GM12878 (cell line): ENCODE measurements at regions not wholly inside any gene's neighbourhood (a gene's known extent, or its start where the extent isn't known, plus 50 kb on each side); places are given as distances from the start of the nearest gene placed in this dataset.

Experiments
- ATAC-seq: fragments of 200-7000 bp; cut with Tn5 transposase; 3 replicates; pipeline ENCODE4 v1.9.1; 2020; ENCODE audit warnings: mild to moderate bottlenecking, moderate library complexity
- BruUV-seq: library from RNA; stranded (reverse); fragments of 400-500 nt; replicated peaks from 2 replicates; lab custom pipeline; 2021; lab: Mats Ljungman, UMichigan
- CTCF ChIA-PET: fragments of 300-600 bp; sonication (Branson Sonifier 250); formaldehyde crosslinking; extraction: SDS; loops from one replicate; lab custom pipeline; 2021; ENCODE audit warnings: inconsistent platforms; lab: Yijun Ruan, JAX
- POLR2A ChIA-PET: fragments of 350-600 bp; formaldehyde crosslinking; extraction: SDS; loops from one replicate; lab custom pipeline; 2021; ENCODE audit warnings: inconsistent platforms; lab: Charles Lee
- RAD21 ChIA-PET: fragments of 300-600 bp; sonication (Branson Sonifier 250); formaldehyde crosslinking; loops from one replicate; lab custom pipeline; 2023; ENCODE audit warnings: antibody characterized with exemption; ENCODE audit not compliant: unreplicated experiment; lab: Charles Lee
- SMC1A ChIA-PET: fragments of 300-600 bp; sonication (Branson Sonifier 250); formaldehyde crosslinking; loops from one replicate; lab custom pipeline; 2023; ENCODE audit not compliant: unreplicated experiment, uncharacterized antibody; lab: Charles Lee
- DNase-seq: peaks from one replicate; pipeline ENCODE4 v3.0.0-alpha.2; 2011; ENCODE audit warnings: low read depth, low spot score
- FAIRE-seq: peaks from 3 replicates; lab custom pipeline; 2011; peaks lifted over from hg19 to GRCh38; lab: Jason Lieb, UNC
- H2AFZ ChIP-seq: 2 replicates; pipeline ENCODE4 v1.6.0; 2011; ENCODE audit warnings: low read depth, low read length, control low read depth; ENCODE audit not compliant: control insufficient read depth
- H3K27ac ChIP-seq: 2 replicates; pipeline ENCODE4 v1.5.1; 2011; ENCODE audit warnings: control low read depth; ENCODE audit not compliant: control insufficient read depth, insufficient read depth
- H3K27me3 ChIP-seq, 2 experiments: replicated peaks in 1 of 2; 2 replicates each; pipeline versions ENCODE4 v1.6.0 to v1.6.1; 2011; ENCODE audit warnings: low read length in 1 of 2; ENCODE audit not compliant: control insufficient read depth in 2 of 2, insufficient read depth in 2 of 2
- H3K36me3 ChIP-seq, 2 experiments: 2 replicates each; pipeline ENCODE4 v1.5.1; 2011; ENCODE audit warnings: low read length in 1 of 2; ENCODE audit not compliant: control insufficient read depth in 2 of 2, insufficient read depth in 2 of 2
- H3K4me1 ChIP-seq: 2 replicates; pipeline ENCODE4 v1.6.1; 2011; ENCODE audit warnings: mild to moderate bottlenecking, low read length, moderate library complexity, mixed read lengths; ENCODE audit not compliant: control insufficient read depth, insufficient read depth
- H3K4me2 ChIP-seq: 2 replicates; pipeline ENCODE4 v1.6.0; 2011; ENCODE audit warnings: control low read depth; ENCODE audit not compliant: control insufficient read depth, insufficient read depth
- H3K4me3 ChIP-seq: fragments of 200-600 bp; sonication (generic); 2 replicates; pipeline ENCODE4 v1.5.1; 2016
- H3K79me2 ChIP-seq: 2 replicates; pipeline ENCODE4 v1.6.0; 2011; ENCODE audit warnings: low read length; ENCODE audit not compliant: control insufficient read depth, insufficient read depth
- H3K9ac ChIP-seq: 2 replicates; pipeline ENCODE4 v1.8.0; 2011; ENCODE audit warnings: low read length, control low read depth, mixed read lengths; ENCODE audit not compliant: control insufficient read depth, insufficient read depth
- H3K9me3 ChIP-seq: replicated peaks from 3 replicates; pipeline ENCODE4 v1.5.1; 2011; ENCODE audit warnings: mild to moderate bottlenecking, low read length; ENCODE audit not compliant: control insufficient read depth, insufficient read depth
- H4K20me1 ChIP-seq: 2 replicates; pipeline ENCODE4 v1.6.0; 2011; ENCODE audit not compliant: control insufficient read depth, insufficient read depth
- BHLHE40 ChIP-seq, 2 experiments: fragments of 450-650 bp in 1 of 2; IDR thresholded peaks; 2 replicates each; pipeline ENCODE4 v1.6.1; 2011 to 2017; ENCODE audit warnings: low read depth in 2 of 2, borderline replicate concordance in 1 of 2, improper control_type of control experiment in 1 of 2, low read length in 1 of 2, mild to moderate bottlenecking in 1 of 2
- CBX3 ChIP-seq: fragments of 200-600 bp; sonication (generic); IDR thresholded peaks from 2 replicates; pipeline ENCODE4 v1.6.1; 2016; ENCODE audit warnings: low read depth, borderline replicate concordance
- CTCF ChIP-seq, 3 experiments: IDR thresholded peaks in 2 of 3; conservative IDR thresholded peaks in 1 of 3; 2 replicates each; pipeline ENCODE4 v1.5.1; 2011; ENCODE audit warnings: low read depth in 3 of 3, low read length in 3 of 3, mild to moderate bottlenecking in 3 of 3, control low read depth in 2 of 3, moderate library complexity in 2 of 3, inconsistent platforms in 1 of 3, mixed read lengths in 1 of 3; ENCODE audit not compliant: control insufficient read depth in 2 of 3, insufficient read depth in 1 of 3; ENCODE audit errors: extremely low read depth in 1 of 3
- EP300 ChIP-seq, 2 experiments: fragments of 150-350 bp in 1 of 2; IDR thresholded peaks; 2 replicates each; pipeline ENCODE4 v1.6.1; 2011 to 2012; ENCODE audit warnings: low read depth in 2 of 2, low read length in 2 of 2, borderline replicate concordance in 1 of 2, improper control_type of control experiment in 1 of 2, inconsistent platforms in 1 of 2; ENCODE audit not compliant: control insufficient read depth in 1 of 2
- FOS ChIP-seq: IDR thresholded peaks from 3 replicates; pipeline ENCODE4 v1.6.1; 2011; ENCODE audit warnings: borderline replicate concordance; ENCODE audit not compliant: insufficient read length; ENCODE audit errors: extremely low read depth
- IKZF2 ChIP-seq, 2 experiments: fragments of 450-650 bp; IDR thresholded peaks; 2 replicates each; pipeline ENCODE4 v1.6.1; 2017; ENCODE audit warnings: mild to moderate bottlenecking in 2 of 2, moderate library complexity in 2 of 2
- JUNB ChIP-seq: IDR thresholded peaks from 2 replicates; pipeline ENCODE4 v1.6.1; 2016; ENCODE audit warnings: antibody characterized with exemption, mild to moderate bottlenecking
- MYB ChIP-seq: fragments of 150-350 bp; IDR thresholded peaks from 2 replicates; pipeline ENCODE4 v1.6.1; 2014; ENCODE audit warnings: mild to moderate bottlenecking, low read depth, low read length, borderline replicate concordance
- NFIC ChIP-seq: IDR thresholded peaks from 2 replicates; pipeline ENCODE4 v1.6.1; 2012; ENCODE audit warnings: low read depth, mild to moderate bottlenecking, inconsistent platforms, low read length, moderate library complexity
- NR2C2 ChIP-seq: IDR thresholded peaks from 2 replicates; pipeline ENCODE4 v1.6.1; 2011; ENCODE audit warnings: borderline replicate concordance, low read depth; ENCODE audit not compliant: control insufficient read depth, insufficient read length
- NRF1 ChIP-seq: conservative IDR thresholded peaks from 2 replicates; pipeline ENCODE4 v1.6.1; 2011; ENCODE audit warnings: mild to moderate bottlenecking, low read depth, low read length, improper control_type of control experiment
- POLR2AphosphoS5 ChIP-seq: IDR thresholded peaks from 2 replicates; pipeline ENCODE4 v1.6.1; 2011; ENCODE audit warnings: mild to moderate bottlenecking, low read length, inconsistent platforms
- POU2F2 ChIP-seq: IDR thresholded peaks from 3 replicates; pipeline ENCODE4 v1.6.1; 2011; ENCODE audit warnings: low read depth, mild to moderate bottlenecking, low read length, borderline replicate concordance
- SREBF1 ChIP-seq: IDR thresholded peaks from 2 replicates; pipeline ENCODE4 v1.6.1; 2012; ENCODE audit warnings: mild to moderate bottlenecking, low read length
- SREBF2 ChIP-seq: IDR thresholded peaks from 2 replicates; pipeline ENCODE4 v1.6.1; 2012; ENCODE audit warnings: mild to moderate bottlenecking, low read length
- SUZ12 ChIP-seq: fragments of 200-600 bp; sonication (generic); IDR thresholded peaks from one replicate; pipeline ENCODE4 v1.6.1; 2018; ENCODE audit warnings: antibody characterized with exemption, mild to moderate bottlenecking; ENCODE audit not compliant: unreplicated experiment
- WGBS: methylation state at CpG from one replicate; pipeline ENCODE4 v1.1.6; 2016; ENCODE audit warnings: low lambda C conversion rate; ENCODE audit not compliant: insufficient replicate concordance, insufficient coverage; ENCODE audit errors: missing lambda C conversion rate; 5-methylcytosine and 5-hydroxymethylcytosine counted together
- in situ Hi-C: fragments of 300-500 bp; cut with MboI; formaldehyde crosslinking; loops from 9 replicates; pipeline ENCODE4 v1.14.3; 2018; ENCODE audit warnings: mixed read lengths
- intact Hi-C: fragments of 100-400 bp; cut with micrococcal nuclease; formaldehyde crosslinking; loops from one replicate; pipeline ENCODE4 v1.14.2; 2022; ENCODE audit not compliant: unreplicated experiment

GRCh38 chr1:239438891-239439290 lies 52.5 kb downstream of the CHRM3 start:
- no TSS peak for BruUV-seq
- WGBS: 0% methylated on average over 1 of the region's 1 CpG
- no peaks in the 10 kb centered on the region for H3K4me1 ChIP-seq
- TF ChIP-seq EP300 (IDR thresholded peaks at IDR 0.05; ENCODE audit: borderline replicate concordance in 1 of 2, control insufficient read depth in 1 of 2, low read depth in 2 of 2, low read length in 2 of 2) (no peak), JUNB (no peak), SREBF1 (no peak), NRF1 (no peak), CTCF (IDR thresholded peaks at IDR 0.05 in 2 of 3, conservative IDR thresholded peaks at IDR 0.05 in 1 of 3; ENCODE audit: control insufficient read depth in 2 of 3, extremely low read depth in 1 of 3, insufficient read depth in 1 of 3, low read depth in 3 of 3, low read length in 3 of 3) (no peak), SUZ12 (no peak), SREBF2 (no peak), CBX3 (no peak), NFIC (no peak), FOS (no peak), POLR2AphosphoS5 (no peak), POU2F2 (no peak), IKZF2 (IDR thresholded peaks at IDR 0.05) (no peak), MYB (no peak), BHLHE40 (IDR thresholded peaks at IDR 0.05; ENCODE audit: borderline replicate concordance in 1 of 2, low read depth in 2 of 2, low read length in 1 of 2) (no peak), NR2C2 (no peak)
- TF ChIP-seq, all 136 proteins: peak for 0
- H3K9ac ChIP-seq: no peak overlapping the region
- DNase-seq (no peak), ATAC-seq (no peak), FAIRE-seq (no peak)
- POLR2A ChIA-PET: no interaction called here
- no peaks in the 10 kb centered on the region for H3K27me3 ChIP-seq
- H3K36me3 ChIP-seq: no peaks in the 10 kb centered on the region
- RAD21 ChIA-PET: no interaction called here
- H3K79me2 ChIP-seq: no peaks in the 10 kb centered on the region
- H3K4me3 ChIP-seq: no peak overlapping the region
- intact Hi-C loops (no loop called here), in situ Hi-C loops (no loop called here)
- CTCF ChIA-PET: no interaction called here
- no peak overlapping the region for H3K27ac ChIP-seq
- SMC1A ChIA-PET: no interaction called here
- no peak overlapping the region for H2AFZ ChIP-seq
- no peaks in the 10 kb centered on the region for H3K9me3 ChIP-seq
- no peaks in the 10 kb centered on the region for H4K20me1 ChIP-seq
- H3K4me2 ChIP-seq: no peak overlapping the region
